ENCODE measurements at regions not wholly inside any gene's neighbourhood (a gene's known extent, or its start where the extent isn't known, plus 50 kb on each side); places are given as distances from the start of the nearest gene placed in this dataset.

- TF ChIP-seq RFX5 (IDR thresholded peaks at IDR 0.05; ENCODE audit: low read depth, low read length): no peak
- WGBS, 2 experiments (ENCODE audit: extremely low coverage in 2 of 2, insufficient read length in 1 of 2): no CpG with 5 or more reads among the region's 2 CpGs
- dilution Hi-C loops (cut with HindIII; ENCODE audit: low sequenced_read_pairs, unreplicated experiment): no loop called here
These were observed 147.4 kb upstream of the SMAD3 start for GRCh38 chr15:66917904-66918448.

More at GRCh38 chr15:66917904-66918448, 147.4 kb upstream of the SMAD3 start:
- Histone ChIP-seq H3K23ac (ENCODE audit: low read depth, low read length) (no peak overlapping the region), H4K5ac (ENCODE audit: low read depth, low read length) (no peak overlapping the region), H2AK9ac (replicated peaks; ENCODE audit: low read depth, low read length, poor library complexity) (no peak overlapping the region), H3K36me3 (ENCODE audit: control insufficient read depth, insufficient read depth, low read length) (no peaks in the 10 kb centered on the region), H3K18ac (ENCODE audit: low read depth, low read length) (no peak overlapping the region), H4K8ac (ENCODE audit: low read depth in 2 of 2, low read length in 2 of 2) (no peak overlapping the region), H2BK5ac (ENCODE audit: low read depth, low read length, poor library complexity, severe bottlenecking) (no peak overlapping the region), H3K27me3 (ENCODE audit: control insufficient read depth, insufficient read depth, low read length) (peaks cover 4% of the 10 kb centered on the region; the same call in 1 of the 2 replicates), H2BK20ac (ENCODE audit: low read depth, low read length) (no peak overlapping the region), H3K9me3 (ENCODE audit: control insufficient read depth, insufficient read depth, low read length) (peaks cover 19% of the 10 kb centered on the region), H4K91ac (ENCODE audit: insufficient read depth, low read depth, low read length) (no peak overlapping the region), H3K4me1 (ENCODE audit: control insufficient read depth, insufficient read depth, low read length) (peaks cover 5% of the 10 kb centered on the region), H3K4me2 (ENCODE audit: low read depth, low read length) (no peak overlapping the region), H3K27ac (ENCODE audit: insufficient read depth, low read length) (no peak overlapping the region), H3K79me1 (ENCODE audit: low read depth in 1 of 2, low read length in 2 of 2) (no peaks in the 10 kb centered on the region), H3K4ac (ENCODE audit: low read depth, low read length) (no peak overlapping the region), H3K14ac (replicated peaks; ENCODE audit: low read depth, low read length) (no peak overlapping the region), H3K4me3 (ENCODE audit: insufficient read depth, low read depth, low read length) (no peak overlapping the region), H4K20me1 (ENCODE audit: insufficient read depth, low read length) (no peaks in the 10 kb centered on the region), H3K9me1 (ENCODE audit: insufficient read depth, low read length) (no peaks in the 10 kb centered on the region), H2BK120ac (ENCODE audit: low read depth, low read length) (no peak overlapping the region), H2BK15ac (ENCODE audit: low read depth, low read length) (no peak overlapping the region), H3K9ac (ENCODE audit: low read depth, low read length) (no peak overlapping the region), H2AFZ (replicated peaks; ENCODE audit: low read length, poor library complexity) (no peak overlapping the region), H2AK5ac (ENCODE audit: low read depth, low read length) (no peak overlapping the region), H3K56ac (ENCODE audit: extremely low read depth, insufficient read depth, low read length) (no peak overlapping the region)
- in situ Hi-C loops (cut with MboI; ENCODE audit: low sequenced_read_pairs) (no loop called here), intact Hi-C loops (cut with micrococcal nuclease) (no loop called here)
- ATAC-seq (ENCODE audit: low read depth) (no peak), DNase-seq (no peak)
- ChIA-PET CTCF (interaction anchor here (1.5 kb wide), 1 partner anchor 28 kb away, joined by 4 read pairs; no protein-coding TSS in a partner anchor), POLR2A (ENCODE audit: unreplicated experiment) (interaction anchor here (0.5 kb wide), 1 partner anchor 1926 kb away, joined by 3 read pairs; no protein-coding TSS in a partner anchor)
- BruUV-seq (replicated peaks): no TSS peak
